Keratinocyte (primary cell): ENCODE measurements at regions not wholly inside any gene's neighbourhood (a gene's known extent, or its start where the extent isn't known, plus 50 kb on each side); places are given as distances from the start of the nearest gene placed in this dataset.

Experiments used
- DNase-seq: peaks from one replicate; pipeline ENCODE4 v3.0.0-alpha.2; 2011; ENCODE audit warnings: low read depth, missing footprints, low spot score
- FAIRE-seq: peaks from 2 replicates; lab custom pipeline; 2011; peaks lifted over from hg19 to GRCh38; lab: Jason Lieb, UNC
- H2AFZ ChIP-seq: 2 replicates; pipeline ENCODE4 v1.6.0; 2012; ENCODE audit warnings: low read length, control low read depth, inconsistent platforms; ENCODE audit not compliant: control insufficient read depth
- H3K27ac ChIP-seq: 2 replicates; pipeline ENCODE4 v1.5.1; 2011; ENCODE audit warnings: low read length; ENCODE audit not compliant: control insufficient read depth, insufficient read depth
- H3K27me3 ChIP-seq: 3 replicates; pipeline ENCODE4 v1.6.0; 2011; ENCODE audit warnings: low read length; ENCODE audit not compliant: control insufficient read depth, insufficient read depth; ENCODE audit errors: extremely low read depth
- H3K36me3 ChIP-seq, 2 experiments: 2 replicates in 1 of 2; 3 replicates in 1 of 2; pipeline ENCODE4 v1.5.1; 2011; ENCODE audit warnings: low read length in 2 of 2, mild to moderate bottlenecking in 1 of 2; ENCODE audit not compliant: control insufficient read depth in 2 of 2, insufficient read depth in 2 of 2; ENCODE audit errors: extremely low read depth in 1 of 2
- H3K4me1 ChIP-seq: 3 replicates; pipeline ENCODE4 v1.5.1; 2011; ENCODE audit warnings: low read length; ENCODE audit not compliant: control insufficient read depth, insufficient read depth; ENCODE audit errors: extremely low read depth
- H3K4me2 ChIP-seq: 3 replicates; pipeline ENCODE4 v1.6.0; 2011; ENCODE audit warnings: low read depth, low read length; ENCODE audit not compliant: control insufficient read depth, insufficient read depth; ENCODE audit errors: extremely low read depth
- H3K4me3 ChIP-seq, 3 experiments: fragments of 200-600 bp in 1 of 3; sonication (generic) in 1 of 3; 2 replicates in 2 of 3; 3 replicates in 1 of 3; pipeline ENCODE4 v1.5.1; 2011 to 2016; ENCODE audit warnings: low read length in 3 of 3, mild to moderate bottlenecking in 3 of 3, control low read depth in 2 of 3, inconsistent platforms in 1 of 3, low read depth in 1 of 3, mixed read lengths in 1 of 3, mixed run types in 1 of 3, moderate library complexity in 1 of 3; ENCODE audit not compliant: control insufficient read depth in 2 of 3, insufficient read depth in 2 of 3; ENCODE audit errors: extremely low read depth in 1 of 3
- H3K79me2 ChIP-seq: 2 replicates; pipeline ENCODE4 v1.6.0; 2012; ENCODE audit warnings: low read length; ENCODE audit not compliant: control insufficient read depth, insufficient read depth
- H3K9ac ChIP-seq: 3 replicates; pipeline ENCODE4 v1.6.0; 2011; ENCODE audit warnings: low read length; ENCODE audit not compliant: control insufficient read depth, insufficient read depth; ENCODE audit errors: extremely low read depth
- H3K9me1 ChIP-seq: 3 replicates; pipeline ENCODE4 v1.6.0; 2011; ENCODE audit warnings: low read length; ENCODE audit not compliant: control insufficient read depth, insufficient read depth; ENCODE audit errors: extremely low read depth
- H3K9me3 ChIP-seq: 2 replicates; pipeline ENCODE4 v1.5.1; 2012; ENCODE audit warnings: low read depth, low read length; ENCODE audit not compliant: control insufficient read depth
- H4K20me1 ChIP-seq: 3 replicates; pipeline ENCODE4 v1.6.0; 2011; ENCODE audit warnings: low read length; ENCODE audit not compliant: control insufficient read depth, insufficient read depth; ENCODE audit errors: extremely low read depth
- CTCF ChIP-seq, 3 experiments: IDR thresholded peaks in 1 of 3; conservative IDR thresholded peaks in 1 of 3; optimal IDR thresholded peaks in 1 of 3; 2 replicates in 2 of 3; 3 replicates in 1 of 3; pipeline versions ENCODE3 to v1.5.1; 2011; ENCODE audit warnings: low read length in 3 of 3, mild to moderate bottlenecking in 3 of 3, moderate library complexity in 2 of 3, control low read depth in 1 of 3, inconsistent platforms in 1 of 3; ENCODE audit not compliant: insufficient read depth in 2 of 3; ENCODE audit errors: extremely low read depth in 1 of 3
- EZH2 ChIP-seq: IDR thresholded peaks from one replicate; pipeline ENCODE4 v1.6.1; 2012; ENCODE audit warnings: inconsistent platforms, mild to moderate bottlenecking, low read length, moderate library complexity
- dilution Hi-C: fragments of 300-500 bp; cut with MboI; formaldehyde crosslinking; loops from one replicate; pipeline ENCODE4 v1.7.0; 2020; ENCODE audit warnings: low sequenced_read_pairs; ENCODE audit not compliant: extremely low pct_ligation_motif_present

DNA sequence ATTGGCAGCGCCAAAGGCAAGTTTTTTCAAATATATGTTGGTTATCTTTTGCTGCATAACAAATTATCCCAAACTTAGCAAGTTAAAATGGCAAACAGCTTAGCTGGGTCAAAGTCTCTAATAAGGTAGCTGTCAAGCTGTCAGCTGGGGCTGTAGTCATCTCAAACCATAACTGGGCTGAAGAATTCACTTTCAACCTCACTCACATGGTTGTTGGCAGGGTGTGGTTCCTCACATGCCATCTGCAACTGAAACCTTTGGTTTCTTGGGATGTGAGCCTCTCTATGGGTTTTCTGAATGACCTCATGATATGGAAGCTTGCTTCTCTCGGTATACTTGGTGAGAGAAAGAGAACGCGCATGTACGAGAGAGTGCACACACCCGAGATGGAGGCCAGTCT is 125.4 kb downstream of the LRIG3 start:
- no peak overlapping the region for H3K27ac ChIP-seq
- FAIRE-seq (no peak), DNase-seq (no peak)
- no peak overlapping the region for H2AFZ ChIP-seq
- H3K4me2 ChIP-seq = no peak overlapping the region
- H3K27me3 ChIP-seq = no peaks in the 10 kb centered on the region
- no peaks in the 10 kb centered on the region for H3K4me1 ChIP-seq
- dilution Hi-C loops = no loop called here
- no peaks in the 10 kb centered on the region for H4K20me1 ChIP-seq
- no peaks in the 10 kb centered on the region for H3K9me1 ChIP-seq
- H3K4me3 ChIP-seq = no peak overlapping the region
- no peaks in the 10 kb centered on the region for H3K9me3 ChIP-seq
- TF ChIP-seq EZH2 (no peak), CTCF (optimal IDR thresholded peaks at IDR 0.05 in 1 of 3, IDR thresholded peaks at IDR 0.05 in 1 of 3, conservative IDR thresholded peaks at IDR 0.05 in 1 of 3; ENCODE audit: extremely low read depth in 1 of 3, insufficient read depth in 2 of 3, low read length in 3 of 3) (no peak)
- H3K79me2 ChIP-seq = no peaks in the 10 kb centered on the region
- H3K36me3 ChIP-seq = no peaks in the 10 kb centered on the region
- H3K9ac ChIP-seq = no peak overlapping the region

GRCh38 chr12:58795825-58796224 is 124.5 kb downstream of the LRIG3 start:
- Histone ChIP-seq H3K9me3 (no peaks in the 10 kb centered on the region), H4K20me1 (no peaks in the 10 kb centered on the region), H3K79me2 (no peaks in the 10 kb centered on the region), H3K9ac (no peak overlapping the region), H3K27ac (no peak overlapping the region), H3K27me3 (no peaks in the 10 kb centered on the region), H2AFZ (no peak overlapping the region), H3K36me3 (no peaks in the 10 kb centered on the region), H3K4me3 (no peak overlapping the region), H3K4me1 (no peaks in the 10 kb centered on the region), H3K4me2 (no peak overlapping the region), H3K9me1 (no peaks in the 10 kb centered on the region)
- TF ChIP-seq EZH2 = no peak
- no peak for TF ChIP-seq CTCF (optimal IDR thresholded peaks at IDR 0.05 in 1 of 3, IDR thresholded peaks at IDR 0.05 in 1 of 3, conservative IDR thresholded peaks at IDR 0.05 in 1 of 3; ENCODE audit: extremely low read depth in 1 of 3, insufficient read depth in 2 of 3, low read length in 3 of 3)
- FAIRE-seq (no peak), DNase-seq (no peak)
- dilution Hi-C loops = no loop called here
